Adrenal gland (tissue), 5 donors: ENCODE measurements at regions not wholly inside any gene's neighbourhood (a gene's known extent, or its start where the extent isn't known, plus 50 kb on each side); places are given as distances from the start of the nearest gene placed in this dataset.

Source experiments
- CTCF ChIP-seq, 6 experiments: fragments of 450-650 bp in 4 of 6; fragments of 200-600 bp in 2 of 6; sonication (generic) in 1 of 6; IDR thresholded peaks; 1 replicate in 5 of 6; 2 replicates in 1 of 6; pipeline versions ENCODE4 v1.5.1 to v1.8.0; 2016 to 2021; ENCODE audit warnings: antibody characterized with exemption in 6 of 6, mild to moderate bottlenecking in 2 of 6, moderate library complexity in 1 of 6
- POLR2A ChIP-seq, 2 donors: fragments of 450-650 bp; IDR thresholded peaks; one replicate each; pipeline ENCODE4 v1.6.1; 2017; ENCODE audit warnings: antibody characterized with exemption in 2 of 2, mild to moderate bottlenecking in 2 of 2, moderate library complexity in 1 of 2
- donor health status: DM: no; HTN: no; CAD: no.

GRCh38 chr5:3517348-3517747 is 78.3 kb upstream of the IRX1 start:
- TF ChIP-seq CTCF (IDR thresholded peaks at IDR 0.05) (no peak), POLR2A (IDR thresholded peaks at IDR 0.05) (no peak)
